Erythroblast (primary cell): ENCODE measurements at regions not wholly inside any gene's neighbourhood (a gene's known extent, or its start where the extent isn't known, plus 50 kb on each side); places are given as distances from the start of the nearest gene placed in this dataset.

Experiments
- DNase-seq, 2 experiments: peaks; one replicate each; lab custom pipeline; 2025; lab: John Stamatoyannopoulos, UW
- GATA1 ChIP-seq: IDR thresholded peaks from 2 replicates; pipeline ENCODE4 v1.6.1; 2011; ENCODE audit warnings: low read depth, mild to moderate bottlenecking, control low read depth, low read length, moderate library complexity
- POLR2A ChIP-seq: IDR thresholded peaks from 2 replicates; pipeline ENCODE4 v1.6.1; 2011; ENCODE audit warnings: mild to moderate bottlenecking, low read length

- TF ChIP-seq POLR2A (no peak), GATA1 (no peak)
- no peak for DNase-seq
Measured at GRCh38 chr2:207216457-207216856, 50.7 kb upstream of the KLF7 start.

GRCh38 chr2:207217442-207217841 is 51.7 kb upstream of the KLF7 start:
- DNase-seq, result no peak
- TF ChIP-seq GATA1 (no peak), POLR2A (no peak)

GRCh38 chr2:207219081-207219630 is 53.4 kb upstream of the KLF7 start:
- TF ChIP-seq POLR2A (no peak), GATA1 (no peak)
- no peak for DNase-seq

- no peak for DNase-seq
Measured at GRCh38 chr2:207219676-207220501, 54.1 kb upstream of the KLF7 start.

GRCh38 chr2:207221731-207222130 is 56.0 kb upstream of the KLF7 start:
- TF ChIP-seq GATA1 (no peak), POLR2A (no peak)
- no peak for DNase-seq

More at GRCh38 chr2:207219676-207220501, 54.1 kb upstream of the KLF7 start:
- TF ChIP-seq GATA1 (no peak), POLR2A (no peak)

- no peak for DNase-seq
- TF ChIP-seq POLR2A (no peak), GATA1 (no peak)
Measured at GRCh38 chr2:207223051-207223450, 57.3 kb upstream of the KLF7 start.

GRCh38 chr2:207224381-207224780 is 58.6 kb upstream of the KLF7 start:
- TF ChIP-seq GATA1, result no peak
- no peak for TF ChIP-seq POLR2A
- DNase-seq, result no peak

- no peak for TF ChIP-seq GATA1
- no peak for TF ChIP-seq POLR2A
- no peak for DNase-seq
Measured at GRCh38 chr2:207224791-207225482, 59.2 kb upstream of the KLF7 start.

- TF ChIP-seq GATA1 (no peak), POLR2A (no peak)
- DNase-seq, result no peak
Measured at GRCh38 chr2:207225773-207226172, 60.0 kb upstream of the KLF7 start.

GRCh38 chr2:207226243-207226642 is 60.5 kb upstream of the KLF7 start:
- no peak for DNase-seq
- TF ChIP-seq GATA1 (no peak), POLR2A (no peak)

- TF ChIP-seq GATA1, result no peak
- no peak for TF ChIP-seq POLR2A
- DNase-seq, result no peak
Measured at GRCh38 chr2:207226671-207227061, 60.9 kb upstream of the KLF7 start.

- no peak for DNase-seq
- no peak for TF ChIP-seq POLR2A
- no peak for TF ChIP-seq GATA1
Measured at GRCh38 chr2:207227062-207227748, 61.5 kb upstream of the KLF7 start.

- no peak for DNase-seq
- TF ChIP-seq GATA1 (no peak), POLR2A (no peak)
Measured at GRCh38 chr2:207227749-207228145, 62.0 kb upstream of the KLF7 start.
